Stomach (tissue), 4 donors: ENCODE measurements at regions not wholly inside any gene's neighbourhood (a gene's known extent, or its start where the extent isn't known, plus 50 kb on each side); places are given as distances from the start of the nearest gene placed in this dataset.

ENCODE experiments used
- CTCF ChIP-seq, 7 experiments: fragments of 450-650 bp in 4 of 7; fragments of 200-600 bp in 3 of 7; sonication (generic) in 3 of 7; IDR thresholded peaks; one replicate each; pipeline ENCODE4 v1.5.1; 2016 to 2019; ENCODE audit warnings: antibody characterized with exemption in 7 of 7, control low read depth in 2 of 7, mild to moderate bottlenecking in 1 of 7
- POLR2A ChIP-seq, 4 donors: fragments of 450-650 bp; IDR thresholded peaks; one replicate each; pipeline ENCODE4 v1.6.1; 2016; ENCODE audit warnings: antibody characterized with exemption in 4 of 4, control low read depth in 2 of 4, mild to moderate bottlenecking in 1 of 4, moderate library complexity in 1 of 4
- POLR2AphosphoS5 ChIP-seq, 3 donors: sonication (generic); formaldehyde crosslinking; IDR thresholded peaks; one replicate each; pipeline ENCODE4 v1.6.1; 2016; ENCODE audit warnings: antibody characterized with exemption in 3 of 3

DNA sequence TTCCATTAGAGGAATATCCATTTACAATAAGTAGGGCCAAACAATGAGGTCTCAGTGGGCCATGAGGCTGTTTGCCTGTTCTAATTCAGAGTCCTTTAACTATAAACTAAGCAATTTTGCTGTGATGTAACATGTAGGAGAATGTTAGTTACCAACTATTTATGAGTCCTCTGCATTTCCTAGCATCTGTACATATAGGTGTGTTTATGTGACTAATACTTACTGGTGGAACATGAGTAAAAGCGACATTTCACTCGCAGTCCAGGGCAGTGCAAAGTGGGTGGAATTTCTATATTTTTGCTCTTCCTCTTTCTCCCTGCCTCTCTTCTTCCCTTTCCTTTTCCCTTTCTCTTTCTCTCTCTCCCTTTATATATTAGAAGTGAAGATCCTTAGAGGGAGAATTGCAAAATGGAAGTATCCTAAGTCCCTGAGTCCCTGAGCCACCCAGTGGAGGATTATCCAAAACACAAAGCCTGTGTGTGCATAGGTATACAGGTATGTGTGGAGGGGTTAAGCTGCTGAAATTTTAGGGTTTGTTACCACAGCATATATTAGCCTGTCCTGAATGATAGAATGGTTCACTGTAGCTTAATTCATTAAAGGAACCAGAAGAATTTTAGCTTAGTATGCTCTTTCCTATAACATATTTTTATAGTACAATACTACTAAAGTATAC lies 487.0 kb upstream of the FANCL start:
- TF ChIP-seq POLR2A (IDR thresholded peaks at IDR 0.05) (no peak), CTCF (IDR thresholded peaks at IDR 0.05) (no peak), POLR2AphosphoS5 (IDR thresholded peaks at IDR 0.05) (no peak)
